ENCODE measurements at regions not wholly inside any gene's neighbourhood (a gene's known extent, or its start where the extent isn't known, plus 50 kb on each side); places are given as distances from the start of the nearest gene placed in this dataset.

DNA sequence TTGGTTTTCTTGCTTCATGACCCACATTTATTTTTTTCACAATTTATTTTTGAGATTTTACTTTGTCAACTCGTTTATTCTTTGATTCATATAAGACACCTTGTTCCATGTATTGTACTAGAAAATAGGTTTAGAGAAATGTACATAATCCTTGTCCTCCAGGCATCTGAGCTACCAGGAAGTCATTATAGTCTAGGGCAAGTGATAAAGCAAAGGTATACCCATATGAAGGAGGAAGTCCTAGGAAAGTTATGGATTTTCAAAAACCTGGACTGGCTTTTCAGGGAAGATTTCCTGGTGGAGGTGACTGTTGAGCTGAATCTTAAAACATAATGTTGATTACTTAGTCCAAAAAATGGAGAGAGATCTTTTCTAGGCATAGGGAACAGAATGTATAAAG is 98.8 kb upstream of the SHISA6 start:
- H3K27me3 ChIP-seq (replicated peaks in 1 of 7) = no peaks in the 10 kb centered on the region
- H3K27ac ChIP-seq = no peak overlapping the region
- peaks cover 0 to 5% (median 0%) of the 10 kb centered on the region in 8 donors for H3K9me3 ChIP-seq
- H3K4me3 ChIP-seq = no peak overlapping the region
- WGBS, 5 donors = 17 to 62% (median 46%) methylated on average over 1 of the region's 1 CpG
- H3K4me1 ChIP-seq = peaks cover 0 to 2% (median 0%) of the 10 kb centered on the region in 6 donors
- H3K36me3 ChIP-seq = no peaks in the 10 kb centered on the region
- intact Hi-C loops (cut with DNase I; ENCODE audit: low total_unique reads) = no loop called here
- DNase-seq = no peak
- TF ChIP-seq POLR2A (IDR thresholded peaks at IDR 0.05) = no peak
- TF ChIP-seq POLR2AphosphoS5 (IDR thresholded peaks at IDR 0.05) = no peak
- TF ChIP-seq, protein P1, sequence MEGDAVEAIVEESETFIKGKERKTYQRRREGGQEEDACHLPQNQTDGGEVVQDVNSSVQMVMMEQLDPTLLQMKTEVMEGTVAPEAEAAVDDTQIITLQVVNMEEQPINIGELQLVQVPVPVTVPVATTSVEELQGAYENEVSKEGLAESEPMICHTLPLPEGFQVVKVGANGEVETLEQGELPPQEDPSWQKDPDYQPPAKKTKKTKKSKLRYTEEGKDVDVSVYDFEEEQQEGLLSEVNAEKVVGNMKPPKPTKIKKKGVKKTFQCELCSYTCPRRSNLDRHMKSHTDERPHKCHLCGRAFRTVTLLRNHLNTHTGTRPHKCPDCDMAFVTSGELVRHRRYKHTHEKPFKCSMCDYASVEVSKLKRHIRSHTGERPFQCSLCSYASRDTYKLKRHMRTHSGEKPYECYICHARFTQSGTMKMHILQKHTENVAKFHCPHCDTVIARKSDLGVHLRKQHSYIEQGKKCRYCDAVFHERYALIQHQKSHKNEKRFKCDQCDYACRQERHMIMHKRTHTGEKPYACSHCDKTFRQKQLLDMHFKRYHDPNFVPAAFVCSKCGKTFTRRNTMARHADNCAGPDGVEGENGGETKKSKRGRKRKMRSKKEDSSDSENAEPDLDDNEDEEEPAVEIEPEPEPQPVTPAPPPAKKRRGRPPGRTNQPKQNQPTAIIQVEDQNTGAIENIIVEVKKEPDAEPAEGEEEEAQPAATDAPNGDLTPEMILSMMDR (IDR thresholded peaks at IDR 0.05 in 8 of 11, conservative IDR thresholded peaks at IDR 0.05 in 3 of 11) = no peak

DNA sequence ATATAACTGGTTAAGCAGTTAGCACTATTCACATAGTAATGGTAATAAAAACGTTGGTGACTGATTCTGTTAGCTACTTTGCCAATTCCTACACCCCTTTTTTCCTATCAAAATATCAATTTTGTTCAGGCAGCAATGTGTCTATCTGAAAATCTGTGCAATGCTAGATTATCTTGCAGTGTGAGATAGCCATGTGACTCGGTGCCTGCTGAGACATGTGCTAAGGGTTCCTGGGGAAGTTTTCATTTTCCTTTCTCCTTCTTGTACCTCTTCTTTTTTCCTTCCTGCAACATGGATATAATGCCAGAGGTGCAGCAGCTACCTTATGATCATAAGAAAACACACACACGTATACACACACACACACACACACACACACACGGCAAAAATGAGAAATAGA is 100.5 kb upstream of the SHISA6 start:
- no peak for DNase-seq
- TF ChIP-seq, protein P1 (IDR thresholded peaks at IDR 0.05 in 8 of 11, conservative IDR thresholded peaks at IDR 0.05 in 3 of 11) = no peak
- TF ChIP-seq POLR2AphosphoS5 (IDR thresholded peaks at IDR 0.05) (no peak), POLR2A (IDR thresholded peaks at IDR 0.05) (no peak)
- intact Hi-C loops (cut with DNase I; ENCODE audit: low total_unique reads) = no loop called here
- Histone ChIP-seq H3K36me3 (no peaks in the 10 kb centered on the region), H3K4me1 (peaks cover 0 to 8% (median 2%) of the 10 kb centered on the region in 6 donors), H3K4me3 (no peak overlapping the region), H3K27me3 (replicated peaks in 1 of 7) (no peaks in the 10 kb centered on the region), H3K9me3 (peaks cover 0 to 5% (median 0%) of the 10 kb centered on the region in 8 donors), H3K27ac (no peak overlapping the region)
- 62 to 70% (median 65%) methylated on average over 4 of the region's 4 CpGs for WGBS, 5 donors

DNA sequence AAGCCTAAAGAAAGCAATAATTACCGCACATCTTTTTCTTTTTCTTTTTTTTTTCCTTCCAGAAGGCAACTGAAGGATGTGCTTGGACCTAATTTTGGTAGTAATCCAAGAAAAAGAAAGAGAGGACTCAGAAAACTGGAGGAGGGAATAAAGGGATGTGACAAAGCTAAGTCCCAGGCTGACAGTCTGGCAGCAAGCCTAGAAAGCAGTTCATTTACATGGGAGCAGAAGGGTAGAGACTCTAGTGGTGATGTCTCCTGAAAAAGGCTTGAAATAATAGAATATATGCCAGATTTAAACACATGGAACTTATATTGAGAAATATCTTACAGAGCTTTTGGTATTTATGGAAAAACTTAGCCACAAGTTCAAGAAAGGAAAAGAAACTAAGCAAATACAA is 101.0 kb upstream of the SHISA6 start:
- H3K4me3 ChIP-seq = no peak overlapping the region
- no peaks in the 10 kb centered on the region for H3K27me3 ChIP-seq (replicated peaks in 1 of 7)
- TF ChIP-seq, protein P1 (IDR thresholded peaks at IDR 0.05 in 8 of 11, conservative IDR thresholded peaks at IDR 0.05 in 3 of 11) = no peak
- TF ChIP-seq POLR2A (IDR thresholded peaks at IDR 0.05) = no peak
- TF ChIP-seq POLR2AphosphoS5 (IDR thresholded peaks at IDR 0.05) = no peak
- H3K36me3 ChIP-seq = no peaks in the 10 kb centered on the region
- intact Hi-C loops (cut with DNase I; ENCODE audit: low total_unique reads) = no loop called here
- WGBS, 5 donors = 72 to 88% (median 83%) methylated on average over 1 of the region's 1 CpG
- H3K4me1 ChIP-seq = peaks cover 0 to 8% (median 2%) of the 10 kb centered on the region in 6 donors
- H3K27ac ChIP-seq = no peak overlapping the region
- DNase-seq = no peak
- peaks cover 0 to 5% (median 0%) of the 10 kb centered on the region in 8 donors for H3K9me3 ChIP-seq

DNA sequence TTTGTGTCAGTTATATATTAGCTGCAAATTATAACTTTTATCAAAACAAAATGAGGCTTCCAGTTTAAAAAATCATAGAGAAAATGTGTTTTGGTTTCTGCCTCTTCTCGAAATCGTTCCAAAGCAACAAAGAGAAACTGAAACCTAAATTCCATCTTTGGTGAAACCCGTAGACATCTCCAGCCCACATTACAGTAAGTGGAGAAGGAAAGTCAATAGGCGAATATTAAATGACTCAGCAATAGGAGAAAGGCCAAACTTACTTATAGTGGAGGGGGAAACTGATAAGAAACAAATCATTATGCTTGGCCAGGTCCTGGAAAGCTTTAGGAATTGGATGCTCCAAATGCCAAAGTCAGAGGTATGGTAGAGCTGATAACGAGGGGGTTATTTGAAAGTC is 103.0 kb upstream of the SHISA6 start:
- WGBS, 5 donors = 63 to 81% (median 70%) methylated on average over 5 of the region's 5 CpGs
- peaks cover 0 to 8% (median 2%) of the 10 kb centered on the region in 6 donors for H3K4me1 ChIP-seq
- no peaks in the 10 kb centered on the region for H3K27me3 ChIP-seq (replicated peaks in 1 of 7)
- TF ChIP-seq POLR2A (IDR thresholded peaks at IDR 0.05) (no peak), POLR2AphosphoS5 (IDR thresholded peaks at IDR 0.05) (no peak)
- TF ChIP-seq, protein P1 (IDR thresholded peaks at IDR 0.05 in 8 of 11, conservative IDR thresholded peaks at IDR 0.05 in 3 of 11) = no peak
- intact Hi-C loops (cut with DNase I; ENCODE audit: low total_unique reads) = no loop called here
- peaks cover 0 to 4% (median 0%) of the 10 kb centered on the region in 8 donors for H3K9me3 ChIP-seq
- H3K27ac ChIP-seq = no peak overlapping the region
- DNase-seq = no peak
- no peaks in the 10 kb centered on the region for H3K36me3 ChIP-seq
- peak overlapping the region in 1 of 8 donors; percentile 14 for H3K4me3 ChIP-seq

Data from spleen (tissue), 11 donors.